ENCODE measurements at regions not wholly inside any gene's neighbourhood (a gene's known extent, or its start where the extent isn't known, plus 50 kb on each side); places are given as distances from the start of the nearest gene placed in this dataset.
"Not testable (repeated sequence)": the region's sequence is repeated elsewhere in the genome, so short reads cannot be mapped to it uniquely, and the experiment has no call there.

GRCh38 chr3:20967485-20967884 lies 781.5 kb upstream of the SGO1 start:
- TF ChIP-seq FOXM1 (IDR thresholded peaks at IDR 0.05; ENCODE audit: borderline replicate concordance); SP1 (IDR thresholded peaks at IDR 0.05): not testable (repeated sequence)

All from HEK293T (cell line).